HG03354 (cell line): ENCODE measurements at regions not wholly inside any gene's neighbourhood (a gene's known extent, or its start where the extent isn't known, plus 50 kb on each side); places are given as distances from the start of the nearest gene placed in this dataset.
A peak's percentile ranks its signal among the peaks of the same experiment; 100 is the strongest.

Experiments
- ATAC-seq: cut with Tn5 transposase; IDR thresholded peaks from one replicate; pipeline ENCODE4 v1.9.1; 2021; ENCODE audit warnings: mild to moderate bottlenecking; ENCODE audit not compliant: unreplicated experiment, poor library complexity, severe bottlenecking

GRCh38 chr6:21836772-21837425, 243.3 kb downstream of the SOX4 start:
- peak; percentile 52 for ATAC-seq

GRCh38 chr6:21840428-21840827, 246.9 kb downstream of the SOX4 start:
- no peak for ATAC-seq

- ATAC-seq = no peak
Measured at GRCh38 chr6:21842875-21843645, 249.5 kb downstream of the SOX4 start.

- ATAC-seq = no peak
Measured at GRCh38 chr6:21844120-21844917, 250.8 kb downstream of the SOX4 start.

GRCh38 chr6:21845018-21845417, 251.5 kb downstream of the SOX4 start:
- ATAC-seq = no peak

- ATAC-seq = no peak
Measured at GRCh38 chr6:21845439-21846140, 252.0 kb downstream of the SOX4 start.

- peak; percentile 85 for ATAC-seq
Measured at GRCh38 chr6:21846541-21847451, 253.2 kb downstream of the SOX4 start.

- ATAC-seq = no peak
Measured at GRCh38 chr6:21847711-21848480, 254.3 kb downstream of the SOX4 start.

- ATAC-seq = no peak
Measured at GRCh38 chr6:21850691-21851090, 257.1 kb downstream of the SOX4 start.

- ATAC-seq = no peak
Measured at GRCh38 chr6:21855811-21856455, 262.4 kb downstream of the SOX4 start.

- no peak for ATAC-seq
Measured at GRCh38 chr6:21856456-21856825, 262.9 kb downstream of the SOX4 start.

- no peak for ATAC-seq
Measured at GRCh38 chr6:21856844-21857243, 263.3 kb downstream of the SOX4 start.

- no peak for ATAC-seq
Measured at GRCh38 chr6:21858076-21858475, 264.5 kb downstream of the SOX4 start.

- ATAC-seq = no peak
Measured at GRCh38 chr6:21859193-21859735, 265.7 kb downstream of the SOX4 start.

GRCh38 chr6:21861942-21862341, 268.4 kb downstream of the SOX4 start:
- ATAC-seq = no peak

GRCh38 chr6:21864206-21864605, 270.7 kb downstream of the SOX4 start:
- no peak for ATAC-seq

- no peak for ATAC-seq
Measured at GRCh38 chr6:21868226-21868625, 274.7 kb downstream of the SOX4 start.
